Fibroblast of lung (primary cell): ENCODE measurements at regions not wholly inside any gene's neighbourhood (a gene's known extent, or its start where the extent isn't known, plus 50 kb on each side); places are given as distances from the start of the nearest gene placed in this dataset.
A peak's percentile ranks its signal among the peaks of the same experiment; 100 is the strongest.

Experiments
- DNase-seq, 2 donors: peaks; one replicate each; pipeline versions ENCODE4 v3.0.0 to v3.0.0-alpha.2; 2010; ENCODE audit warnings: low read depth in 2 of 2
- H2AFZ ChIP-seq: 2 replicates; pipeline ENCODE4 v1.5.1; 2012; ENCODE audit warnings: low read length, control low read depth, inconsistent platforms
- H3K27ac ChIP-seq: 2 replicates; pipeline ENCODE4 v1.5.1; 2011; ENCODE audit warnings: low read length, control low read depth; ENCODE audit not compliant: insufficient read depth
- H3K27me3 ChIP-seq: 2 replicates; pipeline ENCODE4 v1.5.1; 2011; ENCODE audit warnings: mild to moderate bottlenecking, low read length; ENCODE audit not compliant: control insufficient read depth, insufficient read depth
- H3K36me3 ChIP-seq: 2 replicates; pipeline ENCODE4 v1.5.1; 2011; ENCODE audit warnings: low read length; ENCODE audit not compliant: control insufficient read depth, insufficient read depth
- H3K4me1 ChIP-seq: 2 replicates; pipeline ENCODE4 v1.5.1; 2011; ENCODE audit warnings: low read length; ENCODE audit not compliant: control insufficient read depth, insufficient read depth; ENCODE audit errors: extremely low read depth
- H3K4me2 ChIP-seq: 2 replicates; pipeline ENCODE4 v1.5.1; 2011; ENCODE audit warnings: low read length, control low read depth; ENCODE audit not compliant: insufficient read depth; ENCODE audit errors: extremely low read depth
- H3K4me3 ChIP-seq, 4 experiments: fragments of 200-600 bp in 1 of 4; sonication (generic) in 1 of 4; replicated peaks in 1 of 4; 2 replicates each; pipeline ENCODE4 v1.5.1; 2011 to 2016; ENCODE audit warnings: low read length in 4 of 4, low read depth in 3 of 4, mild to moderate bottlenecking in 3 of 4, control low read depth in 2 of 4, inconsistent platforms in 1 of 4, mixed read lengths in 1 of 4; ENCODE audit not compliant: insufficient read depth in 1 of 4; ENCODE audit errors: control extremely low read depth in 1 of 4
- H3K79me2 ChIP-seq: 2 replicates; pipeline ENCODE4 v1.5.1; 2012; ENCODE audit warnings: mild to moderate bottlenecking, low read length, inconsistent platforms; ENCODE audit not compliant: control insufficient read depth, insufficient read depth
- H3K9ac ChIP-seq: 2 replicates; pipeline ENCODE4 v1.5.1; 2011; ENCODE audit warnings: mild to moderate bottlenecking, low read length, control low read depth; ENCODE audit not compliant: insufficient read depth
- H3K9me3 ChIP-seq: 2 replicates; pipeline ENCODE4 v1.5.1; 2012; ENCODE audit warnings: low read depth, low read length; ENCODE audit not compliant: control insufficient read depth, insufficient read depth
- H4K20me1 ChIP-seq: 2 replicates; pipeline ENCODE4 v1.5.1; 2011; ENCODE audit warnings: low read length; ENCODE audit not compliant: control insufficient read depth, insufficient read depth; ENCODE audit errors: extremely low read depth
- CTCF ChIP-seq, 2 donors: IDR thresholded peaks in 1 of 2; conservative IDR thresholded peaks in 1 of 2; 1 replicate in 1 of 2; 2 replicates in 1 of 2; pipeline ENCODE4 v1.5.1; 2011 to 2012; ENCODE audit warnings: low read length in 2 of 2, control low read depth in 1 of 2, inconsistent platforms in 1 of 2, low read depth in 1 of 2, mild to moderate bottlenecking in 1 of 2
- EZH2 ChIP-seq: IDR thresholded peaks from 2 replicates; pipeline ENCODE4 v1.5.1; 2012; ENCODE audit warnings: low read length, control low read depth, mild to moderate bottlenecking; ENCODE audit errors: missing control alignments

- Histone ChIP-seq H3K4me3 (no peak overlapping the region), H3K4me2 (no peak overlapping the region), H3K9me3 (no peaks in the 10 kb centered on the region), H3K27ac (no peak overlapping the region), H4K20me1 (no peaks in the 10 kb centered on the region), H3K79me2 (no peaks in the 10 kb centered on the region), H3K9ac (no peak overlapping the region), H3K4me1 (no peaks in the 10 kb centered on the region), H3K27me3 (no peaks in the 10 kb centered on the region), H3K36me3 (no peaks in the 10 kb centered on the region), H2AFZ (no peak overlapping the region)
- DNase-seq: no peak
- TF ChIP-seq EZH2 (no peak), CTCF (conservative IDR thresholded peaks at IDR 0.05 in 1 of 2, IDR thresholded peaks at IDR 0.05 in 1 of 2; ENCODE audit: low read depth in 1 of 2, low read length in 2 of 2) (no peak)
Observed at GRCh38 chr18:57866355-57866754, 63.2 kb upstream of the ATP8B1 start.

GRCh38 chr18:57864615-57865121, 61.6 kb upstream of the ATP8B1 start:
- no peaks in the 10 kb centered on the region for H3K4me1 ChIP-seq
- H3K36me3 ChIP-seq: no peaks in the 10 kb centered on the region
- H3K79me2 ChIP-seq: no peaks in the 10 kb centered on the region
- TF ChIP-seq EZH2 (no peak), CTCF (conservative IDR thresholded peaks at IDR 0.05 in 1 of 2, IDR thresholded peaks at IDR 0.05 in 1 of 2; ENCODE audit: low read depth in 1 of 2, low read length in 2 of 2) (no peak)
- H3K27ac ChIP-seq: no peak overlapping the region
- no peak overlapping the region for H3K4me3 ChIP-seq
- DNase-seq: no peak
- no peak overlapping the region for H3K9ac ChIP-seq
- no peaks in the 10 kb centered on the region for H4K20me1 ChIP-seq
- H2AFZ ChIP-seq: no peak overlapping the region
- H3K4me2 ChIP-seq: no peak overlapping the region
- no peaks in the 10 kb centered on the region for H3K27me3 ChIP-seq
- no peaks in the 10 kb centered on the region for H3K9me3 ChIP-seq

DNA sequence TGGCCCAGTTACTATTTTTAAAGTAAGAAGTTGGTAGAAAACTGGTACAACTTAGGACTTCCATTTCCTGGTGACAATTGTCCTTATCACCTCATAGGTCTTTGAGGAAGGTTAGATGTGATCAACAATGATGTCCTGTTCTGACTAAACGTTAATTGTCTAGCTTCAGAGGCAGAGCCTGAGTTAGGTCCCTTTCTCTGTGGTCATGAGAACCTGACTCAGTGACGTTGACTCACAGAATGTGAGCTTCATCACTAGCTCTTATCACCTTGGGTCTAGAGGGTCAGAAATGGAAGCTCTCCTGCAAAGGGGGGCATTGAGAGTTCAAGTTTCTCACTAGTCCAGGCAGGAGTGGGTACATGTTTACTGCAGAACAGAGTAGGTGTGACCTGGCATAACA, 60.6 kb upstream of the ATP8B1 start:
- Histone ChIP-seq H3K27ac (no peak overlapping the region), H3K4me3 (no peak overlapping the region), H4K20me1 (no peaks in the 10 kb centered on the region), H3K9ac (no peak overlapping the region), H2AFZ (no peak overlapping the region), H3K27me3 (no peaks in the 10 kb centered on the region), H3K4me1 (no peaks in the 10 kb centered on the region), H3K9me3 (no peaks in the 10 kb centered on the region), H3K79me2 (no peaks in the 10 kb centered on the region), H3K36me3 (no peaks in the 10 kb centered on the region), H3K4me2 (no peak overlapping the region)
- TF ChIP-seq EZH2 (no peak), CTCF (conservative IDR thresholded peaks at IDR 0.05 in 1 of 2, IDR thresholded peaks at IDR 0.05 in 1 of 2; ENCODE audit: low read depth in 1 of 2, low read length in 2 of 2) (no peak)
- peak in 1 of 2 donors; percentile 47 for DNase-seq
